GM19463 (cell line): ENCODE measurements at regions not wholly inside any gene's neighbourhood (a gene's known extent, or its start where the extent isn't known, plus 50 kb on each side); places are given as distances from the start of the nearest gene placed in this dataset.
A peak's percentile ranks its signal among the peaks of the same experiment; 100 is the strongest.

Source experiments
- ATAC-seq: cut with Tn5 transposase; IDR thresholded peaks from one replicate; pipeline ENCODE4 v1.9.1; 2021; ENCODE audit warnings: mild to moderate bottlenecking, moderate library complexity; ENCODE audit not compliant: unreplicated experiment

DNA sequence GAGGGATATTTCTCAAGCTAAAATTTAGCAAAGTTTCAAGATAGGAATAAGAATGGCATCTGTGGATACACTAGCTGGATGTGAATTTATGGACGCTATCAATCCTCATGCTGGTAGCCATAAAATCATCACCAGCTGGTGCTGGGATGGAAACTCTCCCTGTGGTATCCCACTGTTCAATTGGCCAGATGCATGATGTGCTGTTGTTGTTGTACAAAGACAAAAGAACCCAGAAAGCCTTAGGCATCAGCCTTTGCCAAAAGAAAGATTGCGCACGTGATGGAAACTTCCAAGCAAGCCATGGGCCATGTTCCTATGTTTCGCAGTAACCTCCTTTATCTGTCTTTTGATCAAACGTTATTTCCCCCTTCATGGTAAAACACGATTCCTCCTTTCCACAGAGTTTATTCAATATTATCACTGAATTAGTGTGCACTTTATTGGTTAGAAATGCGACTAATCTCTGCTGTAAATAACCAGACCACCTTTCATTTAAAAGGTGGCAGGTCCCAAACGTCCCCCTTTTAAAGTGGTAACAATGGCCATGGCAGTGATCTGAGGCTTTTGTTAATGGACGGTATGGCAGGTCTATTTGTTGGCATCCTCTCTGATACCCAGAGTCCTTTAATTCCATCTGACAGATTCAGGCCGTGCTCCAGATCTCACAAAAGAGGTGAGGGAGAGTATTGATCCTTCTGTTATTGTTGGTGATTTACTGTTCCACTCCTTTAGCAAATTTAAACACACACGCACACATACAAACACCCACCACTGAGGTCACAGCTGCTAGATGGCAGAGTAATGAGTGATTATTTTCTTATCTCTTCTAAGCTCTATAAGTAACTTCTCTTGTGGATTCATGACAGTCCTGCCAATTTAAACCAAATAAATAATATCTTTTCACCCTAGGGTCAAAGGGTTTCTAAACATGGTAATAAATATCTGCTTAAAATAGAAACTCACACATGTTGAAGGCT lies 291.2 kb upstream of the KCNMB2 start:
- ATAC-seq: no peak

DNA sequence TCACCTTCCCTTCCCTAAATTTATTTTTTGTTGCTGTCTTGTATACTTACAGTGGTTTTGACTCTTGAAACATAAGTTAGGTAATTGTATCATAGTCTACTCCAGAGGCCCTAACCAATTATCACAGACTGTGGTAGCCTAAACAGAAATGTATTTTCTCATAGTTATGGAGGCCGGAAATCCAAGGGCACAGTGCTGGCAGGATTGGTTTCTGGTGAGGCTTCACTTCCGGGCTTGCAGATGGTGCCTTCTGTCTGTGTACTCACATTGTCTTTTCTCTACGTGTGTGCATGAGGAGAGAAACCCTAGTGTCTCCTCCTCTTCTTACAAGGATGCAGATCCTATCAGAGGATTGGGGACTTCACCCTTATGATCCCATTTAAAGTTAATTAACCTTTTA lies 290.2 kb upstream of the KCNMB2 start:
- ATAC-seq: no peak

DNA sequence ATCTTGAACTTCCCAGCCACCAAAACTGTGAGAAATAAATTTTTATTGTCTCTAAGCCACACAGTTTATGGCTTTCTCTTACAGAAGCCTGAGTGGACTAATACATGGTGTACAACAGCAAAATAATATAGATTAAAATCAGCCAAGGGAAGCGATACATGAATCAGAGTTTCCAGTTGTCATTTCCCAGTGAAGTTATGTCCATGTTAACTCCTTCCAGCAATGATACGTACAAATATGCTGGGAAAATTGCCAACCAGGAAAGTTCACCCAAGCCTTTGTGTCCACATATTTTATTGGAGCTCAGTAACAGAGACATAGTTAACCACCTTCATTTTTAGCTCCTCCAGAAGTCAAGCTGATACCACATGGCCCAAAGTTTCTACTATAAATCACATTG lies 280.9 kb upstream of the KCNMB2 start:
- no peak for ATAC-seq

DNA sequence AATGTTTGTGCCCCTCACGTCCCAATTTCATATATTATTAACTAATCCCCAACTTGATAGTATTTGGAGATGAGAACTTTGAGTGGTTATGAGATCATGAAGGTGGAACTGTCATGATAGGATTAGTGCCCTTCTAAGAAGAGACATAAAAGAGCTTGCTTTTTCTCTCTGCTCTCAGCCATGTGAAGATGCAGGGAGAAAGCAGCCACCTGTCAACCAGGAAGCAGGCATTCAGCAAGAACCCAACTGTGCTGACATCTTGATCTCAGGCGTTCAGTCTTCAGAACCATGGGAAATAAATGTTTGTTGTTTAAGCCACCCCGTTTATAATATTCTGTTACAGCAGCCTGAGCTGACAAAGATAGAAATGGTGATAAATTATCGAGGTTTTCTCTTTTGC lies 278.7 kb upstream of the KCNMB2 start:
- no peak for ATAC-seq

DNA sequence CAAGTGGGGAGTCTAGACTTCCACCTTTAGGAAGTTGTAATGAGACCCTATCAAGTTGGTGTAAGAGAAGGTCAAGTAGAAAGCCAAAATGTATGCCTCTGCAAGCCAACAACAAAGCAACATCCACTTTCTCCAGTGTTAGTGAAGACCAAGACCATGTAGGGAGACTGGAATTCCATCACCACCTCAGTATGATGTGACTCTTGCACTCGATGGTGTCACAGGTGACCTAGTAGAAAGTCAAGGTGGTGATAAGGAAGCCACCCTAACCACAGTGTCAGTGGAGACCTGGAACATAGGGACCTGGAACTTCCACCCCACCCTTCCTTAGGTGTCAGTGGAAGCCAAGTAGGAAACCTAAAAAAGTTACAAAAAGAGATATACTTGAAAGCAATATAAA lies 278.1 kb upstream of the KCNMB2 start:
- no peak for ATAC-seq

DNA sequence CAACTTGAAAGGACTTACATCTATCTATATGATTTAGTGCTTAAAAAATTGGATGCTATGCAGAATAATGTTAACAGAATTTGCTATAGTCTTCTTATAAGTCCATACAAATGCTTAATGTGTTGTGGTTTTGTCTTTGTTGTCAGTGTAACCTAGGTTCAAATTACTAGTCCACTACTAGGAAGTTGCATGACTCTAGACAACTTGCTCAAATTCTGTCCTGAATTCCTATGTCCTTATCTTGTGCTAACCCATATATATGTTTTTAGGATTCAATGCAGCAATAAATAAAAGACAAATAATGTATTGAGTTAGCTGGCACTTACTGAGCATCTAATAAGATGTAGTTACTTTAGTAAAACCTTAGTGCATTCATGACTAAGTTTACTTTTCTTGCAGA lies 276.5 kb upstream of the KCNMB2 start:
- ATAC-seq: no peak

DNA sequence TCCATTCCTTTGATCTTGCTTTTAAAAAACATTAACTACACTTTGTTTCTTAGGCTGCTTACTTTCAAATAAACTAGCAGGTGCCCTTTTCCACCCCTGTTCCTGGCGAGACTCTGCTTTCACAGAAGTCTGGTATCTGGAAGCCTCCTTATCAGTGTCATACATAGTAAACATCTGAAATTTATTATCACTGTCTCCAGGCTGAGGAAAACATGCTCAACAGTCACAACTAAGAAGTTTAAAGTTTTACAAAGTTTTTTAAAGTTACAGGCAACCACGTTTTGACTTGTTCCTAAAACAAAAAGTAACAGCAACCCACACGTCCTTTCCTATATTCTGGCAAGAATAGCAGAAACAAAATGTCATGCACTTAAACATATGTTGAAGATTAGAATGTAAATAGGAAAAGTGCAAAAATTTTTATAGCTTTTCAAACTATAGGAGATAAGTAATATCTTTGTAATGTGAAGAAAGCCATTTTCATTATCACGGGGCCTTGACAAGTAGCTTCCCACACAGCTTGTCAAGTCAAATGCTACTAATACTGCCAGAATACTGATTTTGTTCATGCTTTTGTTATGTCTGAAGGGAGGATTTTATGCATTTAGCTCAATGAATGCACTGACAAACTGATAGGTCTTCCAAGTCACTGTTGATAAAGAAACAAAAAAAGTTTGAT lies 275.2 kb upstream of the KCNMB2 start:
- no peak for ATAC-seq

DNA sequence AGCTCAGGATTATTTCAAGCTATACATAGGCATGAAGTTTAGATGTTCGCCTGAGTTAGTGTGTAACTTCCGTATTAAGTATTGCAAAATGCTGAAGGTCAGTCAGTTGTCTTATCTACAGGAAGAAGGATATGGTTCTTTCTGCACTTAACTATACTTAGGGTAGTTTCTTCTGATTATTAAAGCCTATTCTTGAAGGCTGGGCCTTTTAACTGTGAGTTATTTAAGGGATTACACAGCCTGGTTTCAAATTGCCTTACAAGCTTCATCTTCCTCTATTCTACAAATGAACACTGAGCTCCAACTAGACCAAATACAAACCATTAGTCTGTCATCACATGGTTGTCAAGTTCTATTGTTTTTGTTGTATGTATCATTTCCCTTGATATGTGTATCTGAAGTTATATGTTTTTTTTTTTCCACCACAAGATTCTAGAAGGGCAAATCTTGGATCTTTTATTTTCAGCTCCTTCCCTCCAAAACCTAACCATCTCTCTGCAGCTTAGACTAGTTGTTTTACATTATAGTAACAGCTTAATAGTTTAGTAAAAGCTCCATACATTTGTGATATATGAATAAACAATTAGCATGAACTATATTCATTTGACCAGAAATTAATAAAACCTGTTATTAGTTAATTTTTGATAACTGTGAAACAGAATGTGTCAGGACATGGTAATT lies 272.9 kb upstream of the KCNMB2 start:
- no peak for ATAC-seq

DNA sequence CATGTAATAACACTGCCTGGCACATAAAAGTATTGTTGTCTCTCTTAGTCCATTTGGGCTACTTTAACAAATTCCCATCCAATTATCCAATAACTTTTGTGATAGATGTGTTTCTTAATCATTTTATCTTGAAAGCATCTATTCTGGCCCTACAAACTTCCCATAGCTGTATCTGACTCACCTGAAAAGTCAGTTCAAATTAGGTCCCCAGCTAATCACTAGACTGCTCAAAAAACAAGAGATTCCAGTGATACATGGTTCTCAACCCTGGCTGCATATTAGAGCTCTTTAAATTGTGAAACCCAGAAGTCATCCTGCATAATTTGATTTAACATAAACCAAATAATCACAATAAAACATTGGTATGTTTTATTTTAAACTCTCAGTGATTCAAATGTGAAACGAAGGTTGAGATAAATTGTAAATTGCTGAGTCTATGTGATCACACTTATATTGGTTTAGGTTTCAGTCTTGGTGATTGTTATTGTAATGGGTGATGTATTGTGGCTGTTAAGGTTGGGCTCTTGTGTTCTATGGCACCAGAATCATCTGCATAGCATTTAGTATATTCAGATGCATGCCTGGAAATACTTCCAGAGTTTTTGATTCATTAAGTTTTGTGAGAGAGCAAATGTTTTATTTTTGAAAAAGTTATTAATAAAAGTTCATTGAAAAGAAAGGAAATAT lies 268.9 kb upstream of the KCNMB2 start:
- no peak for ATAC-seq

DNA sequence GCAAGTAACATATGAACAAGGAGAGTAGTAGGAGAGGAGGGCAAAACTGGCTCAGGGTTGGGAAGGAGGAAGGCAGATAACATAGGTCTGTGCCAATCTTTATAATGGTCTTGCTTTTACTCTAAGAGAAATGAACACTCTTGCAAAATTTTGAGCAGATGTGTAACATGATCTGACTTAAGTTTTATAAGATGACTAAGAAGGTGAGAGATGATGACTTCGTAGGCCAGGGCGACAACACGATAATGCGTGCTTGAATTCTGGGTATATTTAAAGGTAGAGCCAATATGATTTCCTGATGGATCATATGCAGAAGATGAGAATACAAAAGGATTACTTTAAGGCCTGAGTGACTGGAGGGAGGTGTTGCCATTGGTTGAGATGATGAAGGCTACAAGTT lies 265.4 kb upstream of the KCNMB2 start:
- ATAC-seq: no peak

DNA sequence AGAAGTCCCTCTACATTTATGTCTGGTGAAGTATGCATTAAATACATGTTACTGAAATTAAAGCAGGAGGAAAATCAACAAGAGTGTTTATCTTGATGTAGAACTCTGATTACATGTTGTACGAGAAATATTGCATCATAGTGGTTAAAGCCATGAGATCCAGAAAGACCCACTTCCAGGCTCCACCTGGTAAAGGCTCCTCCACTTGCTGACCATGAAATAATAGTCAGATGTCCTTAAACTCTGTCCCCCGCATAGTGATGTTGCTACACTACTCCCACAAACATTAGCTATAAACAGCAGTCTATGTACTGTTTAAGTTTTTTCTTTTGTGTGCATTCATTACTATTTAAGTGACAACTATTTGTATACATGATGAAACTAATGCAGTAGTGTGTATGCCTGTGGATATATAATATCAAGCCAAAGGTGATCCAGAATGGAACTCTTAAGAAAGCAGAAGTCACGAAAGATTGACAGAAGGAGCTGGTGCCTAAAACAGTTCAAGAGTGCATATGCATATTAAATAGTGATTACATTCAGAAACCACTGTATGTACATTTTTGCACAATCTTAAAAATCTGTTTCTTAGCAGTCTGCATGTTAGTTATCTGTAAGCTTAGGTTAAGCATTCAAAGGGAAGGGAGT lies 264.4 kb upstream of the KCNMB2 start:
- no peak for ATAC-seq

DNA sequence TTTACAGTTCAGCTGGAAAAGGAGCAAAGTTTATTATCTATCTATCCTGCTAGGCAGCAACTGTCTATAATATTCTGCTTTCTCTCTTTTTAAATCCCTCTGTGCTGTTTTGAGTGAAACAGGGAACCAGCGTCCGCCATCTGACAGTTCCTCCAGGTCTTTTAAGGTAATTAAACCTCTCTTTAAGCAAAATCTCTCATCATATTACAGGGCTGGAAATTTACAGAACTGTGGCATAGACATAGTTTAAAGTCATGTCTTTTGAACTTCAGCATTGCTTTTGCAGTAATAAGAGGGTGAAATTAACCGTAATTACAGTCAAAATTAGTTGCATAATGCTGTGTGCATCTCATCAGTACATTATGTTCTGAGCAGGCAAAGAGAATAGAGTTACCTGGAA lies 263.4 kb upstream of the KCNMB2 start:
- ATAC-seq: no peak

DNA sequence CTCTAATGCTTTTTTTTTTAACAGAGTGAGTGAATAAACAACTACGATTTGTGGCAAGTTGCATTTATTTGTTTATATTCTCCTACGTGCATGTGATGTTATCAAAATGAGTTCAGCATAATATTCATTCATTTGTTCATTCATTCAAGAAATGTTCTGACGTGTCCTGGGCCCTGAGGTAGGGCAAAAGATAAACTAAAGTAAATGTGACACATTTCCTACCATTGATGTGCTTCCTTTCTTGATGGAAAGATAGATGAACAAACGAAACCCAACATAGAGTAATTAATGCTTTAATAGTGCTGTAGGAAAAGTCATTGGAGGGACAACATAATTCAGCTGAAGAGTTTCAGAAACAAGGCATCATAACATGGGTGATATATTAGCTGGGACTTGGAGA lies 261.5 kb upstream of the KCNMB2 start:
- no peak for ATAC-seq

DNA sequence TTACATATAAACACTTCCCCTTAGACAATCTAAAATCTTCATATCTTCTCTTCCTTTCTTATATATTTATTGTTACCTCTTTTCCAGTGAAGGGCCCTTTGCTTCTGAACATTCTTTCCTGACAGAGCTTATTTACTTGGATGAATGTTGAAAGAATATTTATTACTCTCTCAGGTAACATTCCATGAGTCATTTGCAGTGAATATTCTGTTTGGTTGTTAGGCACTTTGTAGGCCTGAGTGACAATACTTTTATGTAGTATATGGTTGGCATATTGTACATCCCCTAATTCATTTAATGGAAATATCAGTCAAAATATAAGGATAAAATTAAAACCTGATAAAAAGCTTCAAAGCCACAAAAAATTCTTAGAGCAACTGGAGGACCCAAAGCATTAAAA lies 260.9 kb upstream of the KCNMB2 start:
- ATAC-seq: no peak

DNA sequence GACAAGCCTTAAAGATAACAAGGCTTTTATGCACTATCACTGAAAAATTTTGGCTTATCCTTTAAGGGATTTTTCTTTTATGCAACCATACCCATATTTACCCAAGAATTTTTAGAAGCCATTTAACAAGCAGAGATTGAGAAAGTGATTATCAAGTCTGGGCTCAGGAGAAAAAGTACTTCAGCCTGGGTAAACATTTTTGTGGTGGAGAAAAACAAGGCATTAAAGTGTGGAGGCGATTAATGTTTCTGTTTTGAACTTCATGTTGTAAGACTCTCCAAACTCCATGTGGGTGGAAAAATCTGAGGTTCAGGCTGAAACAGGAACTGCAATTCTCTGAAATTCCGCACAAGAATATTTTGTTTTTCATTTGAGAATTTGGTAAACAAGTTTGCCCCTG lies 260.4 kb upstream of the KCNMB2 start:
- no peak for ATAC-seq

DNA sequence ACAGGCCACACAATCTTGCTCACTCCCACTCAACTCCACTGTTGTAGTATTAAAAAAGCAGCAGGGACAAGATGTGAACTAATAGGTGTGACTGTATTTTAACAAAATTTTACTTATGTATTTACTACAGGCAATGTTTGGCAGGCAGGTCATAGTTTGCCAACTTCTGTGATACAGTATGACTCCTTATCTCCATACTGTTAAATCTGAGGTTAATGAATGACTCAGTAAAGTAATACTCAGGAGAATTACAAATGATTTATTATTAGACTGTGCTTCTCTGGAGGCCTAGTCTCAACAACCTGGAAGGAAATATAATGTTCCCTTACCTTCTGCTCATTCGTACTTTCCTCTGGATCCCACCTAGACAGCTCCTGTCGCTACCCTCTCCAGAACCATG lies 258.6 kb upstream of the KCNMB2 start:
- ATAC-seq: no peak

DNA sequence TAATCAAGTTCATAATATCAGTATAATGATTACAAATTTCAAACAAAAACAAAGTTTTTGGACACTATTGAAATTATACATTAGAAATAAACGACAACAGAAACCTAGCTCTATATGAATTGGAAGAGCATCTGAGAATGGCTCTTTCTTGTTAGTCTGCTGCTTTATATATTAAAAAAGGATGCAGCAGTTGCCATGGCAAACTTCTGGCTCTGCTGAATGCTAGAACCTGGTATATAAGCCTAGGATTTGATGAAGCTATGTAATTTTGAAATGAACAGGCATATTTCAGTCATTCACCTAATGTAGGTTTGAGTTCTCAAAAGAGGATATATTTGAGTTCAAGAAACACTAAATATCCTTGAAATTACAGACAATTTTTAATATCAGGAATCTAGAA lies 252.7 kb upstream of the KCNMB2 start:
- ATAC-seq: no peak

DNA sequence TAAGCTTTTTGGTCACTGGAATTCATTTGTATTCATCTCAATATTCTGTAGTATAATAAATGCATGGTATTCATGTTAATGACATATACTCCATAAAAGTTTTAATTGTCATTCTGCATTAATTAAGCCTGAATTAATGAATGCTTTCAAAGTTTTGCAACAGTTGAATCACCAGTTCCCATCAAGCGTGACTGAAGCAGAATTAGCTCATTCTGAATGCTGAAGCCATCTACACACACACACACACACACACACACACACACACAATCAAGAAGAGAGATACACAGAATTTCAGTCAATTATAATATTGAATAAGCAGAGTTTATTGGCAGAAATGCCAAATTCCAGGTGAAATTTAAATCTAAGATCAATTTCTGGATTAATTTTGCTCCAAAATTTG lies 252.1 kb upstream of the KCNMB2 start:
- ATAC-seq: no peak

DNA sequence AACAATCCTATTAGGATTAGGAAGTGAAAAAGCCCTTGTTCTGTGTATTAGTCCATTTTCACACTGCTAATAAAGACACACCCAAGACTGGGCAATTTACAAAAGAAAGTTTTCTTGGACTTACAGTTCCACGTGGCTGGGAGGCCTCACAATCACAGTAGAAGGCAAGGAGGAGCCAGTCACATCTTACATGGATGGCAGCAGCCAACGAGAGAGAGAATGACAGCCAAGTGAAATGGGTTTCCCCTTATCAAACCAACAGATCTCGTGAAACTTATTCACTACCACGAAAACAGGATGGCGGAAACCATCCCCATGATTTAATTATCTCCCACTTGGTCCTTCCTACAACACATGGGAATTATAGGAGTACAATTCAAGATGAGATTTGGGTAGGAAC lies 248.2 kb upstream of the KCNMB2 start:
- ATAC-seq: no peak

DNA sequence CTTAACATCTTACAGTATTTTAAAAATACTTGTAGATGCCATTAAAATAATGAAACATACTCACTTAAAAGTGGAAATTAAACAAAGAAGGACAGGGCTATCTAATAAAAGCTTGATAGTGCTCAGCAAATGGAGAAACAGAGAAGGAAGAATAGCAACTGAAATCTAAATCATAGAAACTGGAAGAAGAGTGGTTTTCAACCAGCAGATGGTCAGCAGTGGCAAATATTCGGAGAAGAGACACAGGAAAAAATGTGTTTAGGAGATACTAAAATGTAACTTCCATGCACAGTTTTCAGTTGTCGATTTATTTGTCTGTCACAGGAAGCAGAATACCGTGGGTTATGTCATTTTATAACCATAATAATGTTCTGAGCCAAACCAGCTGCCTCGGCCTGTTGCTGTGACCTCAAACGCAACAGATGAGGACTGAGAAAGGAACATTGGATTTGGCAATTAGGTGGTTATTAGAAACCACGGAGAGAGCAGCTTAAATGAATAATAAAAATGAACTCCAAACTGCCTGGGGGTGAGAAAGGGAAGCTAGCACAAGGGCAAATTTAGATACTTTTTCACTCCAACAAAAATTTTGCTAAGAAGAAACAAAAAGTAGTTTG lies 246.6 kb upstream of the KCNMB2 start:
- ATAC-seq: peak; percentile 43
